ENCODE measurements at regions not wholly inside any gene's neighbourhood (a gene's known extent, or its start where the extent isn't known, plus 50 kb on each side); places are given as distances from the start of the nearest gene placed in this dataset.

DNA sequence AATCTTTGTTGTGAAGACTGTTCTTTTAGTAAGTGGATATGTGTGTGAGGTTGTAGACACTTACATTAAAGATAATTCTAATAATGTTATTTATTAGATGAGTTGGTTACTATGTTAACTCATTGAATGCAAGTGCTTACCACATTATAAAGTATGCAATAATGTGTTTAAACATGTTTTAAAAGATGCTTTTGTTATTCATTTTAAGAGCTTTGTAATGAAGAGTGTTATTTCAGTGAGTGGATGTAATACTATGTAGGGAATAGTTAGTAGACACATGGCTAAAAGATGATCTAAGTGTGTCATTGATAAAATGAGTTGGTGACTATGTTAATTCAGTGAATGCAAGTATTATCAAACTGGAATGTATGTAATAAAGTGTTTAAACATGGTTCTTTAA is 70.0 kb upstream of the VOPP1 start:
- TF ChIP-seq, protein P1, sequence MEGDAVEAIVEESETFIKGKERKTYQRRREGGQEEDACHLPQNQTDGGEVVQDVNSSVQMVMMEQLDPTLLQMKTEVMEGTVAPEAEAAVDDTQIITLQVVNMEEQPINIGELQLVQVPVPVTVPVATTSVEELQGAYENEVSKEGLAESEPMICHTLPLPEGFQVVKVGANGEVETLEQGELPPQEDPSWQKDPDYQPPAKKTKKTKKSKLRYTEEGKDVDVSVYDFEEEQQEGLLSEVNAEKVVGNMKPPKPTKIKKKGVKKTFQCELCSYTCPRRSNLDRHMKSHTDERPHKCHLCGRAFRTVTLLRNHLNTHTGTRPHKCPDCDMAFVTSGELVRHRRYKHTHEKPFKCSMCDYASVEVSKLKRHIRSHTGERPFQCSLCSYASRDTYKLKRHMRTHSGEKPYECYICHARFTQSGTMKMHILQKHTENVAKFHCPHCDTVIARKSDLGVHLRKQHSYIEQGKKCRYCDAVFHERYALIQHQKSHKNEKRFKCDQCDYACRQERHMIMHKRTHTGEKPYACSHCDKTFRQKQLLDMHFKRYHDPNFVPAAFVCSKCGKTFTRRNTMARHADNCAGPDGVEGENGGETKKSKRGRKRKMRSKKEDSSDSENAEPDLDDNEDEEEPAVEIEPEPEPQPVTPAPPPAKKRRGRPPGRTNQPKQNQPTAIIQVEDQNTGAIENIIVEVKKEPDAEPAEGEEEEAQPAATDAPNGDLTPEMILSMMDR (IDR thresholded peaks at IDR 0.05) = no peak
- no peak for TF ChIP-seq POLR2A (IDR thresholded peaks at IDR 0.05)
